HL-60 (cell line): ENCODE measurements at regions not wholly inside any gene's neighbourhood (a gene's known extent, or its start where the extent isn't known, plus 50 kb on each side); places are given as distances from the start of the nearest gene placed in this dataset.

Experiments
- POLR2AphosphoS5 ChIP-seq: IDR thresholded peaks from 2 replicates; pipeline ENCODE4 v1.6.1; 2012; ENCODE audit warnings: low read depth
- SPI1 ChIP-seq: IDR thresholded peaks from 2 replicates; pipeline ENCODE4 v1.6.1; 2012; ENCODE audit warnings: low read depth, mild to moderate bottlenecking, borderline replicate concordance
- TF ChIP-seq, protein P1 (sequence below): IDR thresholded peaks from one replicate; pipeline ENCODE4 v1.5.1; 2011; ENCODE audit warnings: low read length, control low read depth, inconsistent platforms; ENCODE audit not compliant: insufficient read depth
- TF ChIP-seq, protein P2 (sequence below): IDR thresholded peaks from 2 replicates; pipeline ENCODE4 v1.6.1; 2012; ENCODE audit warnings: low read depth; ENCODE audit not compliant: insufficient replicate concordance

DNA sequence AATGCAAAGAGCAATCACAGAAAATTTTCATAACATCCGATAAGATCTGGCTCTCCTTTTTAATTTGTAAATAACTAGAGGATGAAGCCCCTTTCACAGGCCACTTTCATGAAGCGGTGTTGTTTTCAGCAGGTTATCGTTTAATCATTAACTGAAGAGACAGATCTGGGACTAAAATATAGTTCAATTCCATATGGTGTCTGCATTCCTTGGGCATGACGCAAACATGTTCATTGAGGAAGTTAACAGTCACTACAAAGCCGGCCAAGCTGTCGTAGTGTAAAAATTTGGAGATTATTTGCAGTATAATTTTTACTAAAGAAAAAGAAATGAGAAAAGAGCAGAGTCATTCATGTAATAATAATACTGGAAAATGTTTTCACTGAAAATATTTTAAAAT, 565.2 kb upstream of the ADAMTS5 start:
- TF ChIP-seq, protein P1, sequence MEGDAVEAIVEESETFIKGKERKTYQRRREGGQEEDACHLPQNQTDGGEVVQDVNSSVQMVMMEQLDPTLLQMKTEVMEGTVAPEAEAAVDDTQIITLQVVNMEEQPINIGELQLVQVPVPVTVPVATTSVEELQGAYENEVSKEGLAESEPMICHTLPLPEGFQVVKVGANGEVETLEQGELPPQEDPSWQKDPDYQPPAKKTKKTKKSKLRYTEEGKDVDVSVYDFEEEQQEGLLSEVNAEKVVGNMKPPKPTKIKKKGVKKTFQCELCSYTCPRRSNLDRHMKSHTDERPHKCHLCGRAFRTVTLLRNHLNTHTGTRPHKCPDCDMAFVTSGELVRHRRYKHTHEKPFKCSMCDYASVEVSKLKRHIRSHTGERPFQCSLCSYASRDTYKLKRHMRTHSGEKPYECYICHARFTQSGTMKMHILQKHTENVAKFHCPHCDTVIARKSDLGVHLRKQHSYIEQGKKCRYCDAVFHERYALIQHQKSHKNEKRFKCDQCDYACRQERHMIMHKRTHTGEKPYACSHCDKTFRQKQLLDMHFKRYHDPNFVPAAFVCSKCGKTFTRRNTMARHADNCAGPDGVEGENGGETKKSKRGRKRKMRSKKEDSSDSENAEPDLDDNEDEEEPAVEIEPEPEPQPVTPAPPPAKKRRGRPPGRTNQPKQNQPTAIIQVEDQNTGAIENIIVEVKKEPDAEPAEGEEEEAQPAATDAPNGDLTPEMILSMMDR = no peak
- TF ChIP-seq POLR2AphosphoS5 (no peak), SPI1 (no peak)
- TF ChIP-seq, protein P2, sequence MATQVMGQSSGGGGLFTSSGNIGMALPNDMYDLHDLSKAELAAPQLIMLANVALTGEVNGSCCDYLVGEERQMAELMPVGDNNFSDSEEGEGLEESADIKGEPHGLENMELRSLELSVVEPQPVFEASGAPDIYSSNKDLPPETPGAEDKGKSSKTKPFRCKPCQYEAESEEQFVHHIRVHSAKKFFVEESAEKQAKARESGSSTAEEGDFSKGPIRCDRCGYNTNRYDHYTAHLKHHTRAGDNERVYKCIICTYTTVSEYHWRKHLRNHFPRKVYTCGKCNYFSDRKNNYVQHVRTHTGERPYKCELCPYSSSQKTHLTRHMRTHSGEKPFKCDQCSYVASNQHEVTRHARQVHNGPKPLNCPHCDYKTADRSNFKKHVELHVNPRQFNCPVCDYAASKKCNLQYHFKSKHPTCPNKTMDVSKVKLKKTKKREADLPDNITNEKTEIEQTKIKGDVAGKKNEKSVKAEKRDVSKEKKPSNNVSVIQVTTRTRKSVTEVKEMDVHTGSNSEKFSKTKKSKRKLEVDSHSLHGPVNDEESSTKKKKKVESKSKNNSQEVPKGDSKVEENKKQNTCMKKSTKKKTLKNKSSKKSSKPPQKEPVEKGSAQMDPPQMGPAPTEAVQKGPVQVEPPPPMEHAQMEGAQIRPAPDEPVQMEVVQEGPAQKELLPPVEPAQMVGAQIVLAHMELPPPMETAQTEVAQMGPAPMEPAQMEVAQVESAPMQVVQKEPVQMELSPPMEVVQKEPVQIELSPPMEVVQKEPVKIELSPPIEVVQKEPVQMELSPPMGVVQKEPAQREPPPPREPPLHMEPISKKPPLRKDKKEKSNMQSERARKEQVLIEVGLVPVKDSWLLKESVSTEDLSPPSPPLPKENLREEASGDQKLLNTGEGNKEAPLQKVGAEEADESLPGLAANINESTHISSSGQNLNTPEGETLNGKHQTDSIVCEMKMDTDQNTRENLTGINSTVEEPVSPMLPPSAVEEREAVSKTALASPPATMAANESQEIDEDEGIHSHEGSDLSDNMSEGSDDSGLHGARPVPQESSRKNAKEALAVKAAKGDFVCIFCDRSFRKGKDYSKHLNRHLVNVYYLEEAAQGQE = no peak
